Muscle of back (tissue), 3 donors: ENCODE measurements at regions not wholly inside any gene's neighbourhood (a gene's known extent, or its start where the extent isn't known, plus 50 kb on each side); places are given as distances from the start of the nearest gene placed in this dataset.
"Not testable (repeated sequence)": the region's sequence is repeated elsewhere in the genome, so short reads cannot be mapped to it uniquely, and the experiment has no call there.

Source experiments
- DNase-seq, 3 donors: peaks; one replicate each; pipeline versions ENCODE4 v3.0.0 to v3.0.0-alpha.2; 2013

DNA sequence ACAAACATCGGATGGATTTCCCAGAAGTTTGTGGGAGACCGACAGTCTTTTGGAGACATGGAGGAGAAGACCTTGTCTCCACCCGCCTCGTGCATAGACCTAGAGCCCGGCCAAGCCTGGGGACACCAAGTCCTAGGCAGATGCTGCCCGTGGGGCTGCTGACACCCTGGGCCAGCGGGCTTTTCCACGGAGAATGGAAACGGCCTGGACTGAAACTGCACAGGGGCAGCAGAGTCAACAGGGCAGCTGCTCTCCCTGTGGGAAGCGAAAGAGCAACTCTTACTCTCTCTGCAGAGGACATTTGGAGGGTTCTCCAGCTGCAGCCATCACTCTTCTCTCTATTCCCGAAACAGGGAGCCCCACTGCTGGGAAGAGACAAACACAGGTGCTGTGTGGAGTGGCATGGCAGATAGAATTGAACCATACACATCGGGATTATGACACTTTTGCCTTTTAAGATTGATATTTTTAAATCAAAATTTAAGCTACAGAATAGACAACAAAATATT lies 401.2 kb downstream of the THBS2 start:
- peak in 1 of 3 donors; percentile 28 for DNase-seq

DNA sequence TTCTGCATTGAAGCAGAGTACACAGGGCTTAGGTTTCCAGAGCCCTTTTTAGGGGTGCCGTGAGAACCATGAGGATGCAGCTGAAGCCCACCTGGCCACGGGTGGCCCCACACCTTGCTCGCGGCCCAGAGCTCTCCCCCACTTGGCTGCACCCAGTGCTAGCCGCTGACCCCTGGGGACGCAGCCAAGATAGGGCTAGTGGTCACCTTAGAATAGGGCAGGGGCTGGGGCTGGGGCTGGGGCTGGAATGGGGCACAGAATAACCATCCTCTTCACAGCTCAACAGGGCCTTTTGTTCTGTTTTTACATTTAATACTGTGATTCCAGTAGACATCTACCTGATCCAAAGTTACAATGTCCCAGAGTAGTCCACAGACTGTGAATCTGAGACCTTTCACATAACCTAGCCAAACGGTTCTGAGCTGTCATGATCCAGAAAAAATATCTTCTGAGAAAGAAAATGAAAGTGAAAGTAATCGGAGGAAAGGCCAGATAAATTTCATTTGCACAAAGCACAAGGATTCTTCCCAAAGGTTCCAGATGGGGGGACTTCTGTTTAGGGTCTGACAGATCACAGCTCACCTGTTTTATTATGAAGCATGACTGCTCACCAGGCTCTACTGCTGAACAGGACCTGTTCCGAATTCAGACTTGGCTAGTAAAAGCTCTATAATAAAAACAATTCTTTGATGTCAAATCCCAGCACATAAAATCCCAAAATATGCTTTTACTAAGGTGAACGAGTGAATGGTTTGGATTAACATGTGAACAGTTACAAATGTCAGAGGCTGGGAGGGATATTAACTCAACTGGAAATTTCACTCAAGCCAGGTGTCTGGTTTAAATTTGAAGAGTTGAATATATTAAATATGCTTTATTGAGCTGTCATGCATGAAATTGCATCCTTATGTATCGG lies 401.9 kb downstream of the THBS2 start:
- peak; percentile 30 to 63 (median 35) for DNase-seq

DNA sequence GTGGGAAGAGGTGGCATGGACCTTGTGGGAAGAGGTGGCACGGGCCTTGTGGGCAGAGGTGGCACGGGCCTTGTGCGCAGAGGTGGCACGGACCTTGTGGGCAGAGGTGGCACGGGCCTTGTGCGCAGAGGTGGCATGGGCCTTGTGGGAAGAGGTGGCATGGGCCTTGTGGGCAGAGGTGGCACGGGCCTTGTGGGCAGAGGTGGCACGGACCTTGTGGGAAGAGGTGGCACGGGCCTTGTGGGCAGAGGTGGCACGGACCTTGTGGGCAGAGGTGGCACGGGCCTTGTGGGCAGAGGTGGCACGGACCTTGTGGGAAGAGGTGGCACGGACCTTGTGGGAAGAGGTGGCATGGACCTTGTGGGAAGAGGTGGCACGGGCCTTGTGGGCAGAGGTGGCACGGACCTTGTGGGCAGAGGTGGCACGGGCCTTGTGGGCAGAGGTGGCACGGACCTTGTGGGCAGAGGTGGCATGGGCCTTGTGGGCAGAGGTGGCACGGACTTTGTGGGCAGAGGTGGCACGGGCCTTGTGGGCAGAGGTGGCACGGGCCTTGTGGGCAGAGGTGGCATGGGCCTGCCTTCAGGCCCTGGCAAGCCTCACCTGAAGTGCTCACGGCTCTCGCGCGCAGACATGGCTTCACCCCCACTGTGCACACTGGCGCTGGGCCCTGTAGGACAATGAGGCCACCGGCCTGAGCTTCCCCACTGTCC lies 403.5 kb downstream of the THBS2 start:
- DNase-seq, result not testable (repeated sequence)

GRCh38 chr6:168849459-168849858 lies 404.2 kb downstream of the THBS2 start:
- no peak for DNase-seq

DNA sequence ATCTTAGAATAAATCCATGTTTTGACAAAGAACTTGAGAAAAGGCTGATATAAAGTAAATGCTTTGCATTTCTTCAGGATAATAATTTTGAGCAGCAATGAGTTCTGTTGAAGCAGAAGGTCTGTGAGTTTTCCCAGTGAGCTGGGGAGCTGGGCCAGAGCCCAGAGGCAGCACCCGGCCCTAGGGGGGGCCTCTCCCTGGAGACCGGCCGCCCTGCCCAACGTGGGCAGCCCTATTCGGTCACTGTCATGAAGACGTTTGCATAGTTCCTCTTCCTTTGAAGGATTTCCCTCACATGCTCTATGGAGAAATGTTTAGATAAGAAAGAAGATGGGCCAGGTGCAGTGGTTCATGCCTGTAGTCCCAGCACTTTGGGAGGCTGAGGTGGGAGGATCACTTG lies 404.8 kb downstream of the THBS2 start:
- DNase-seq, result no peak

GRCh38 chr6:168844821-168845609 lies 404.0 kb downstream of the SMOC2 start:
- no peak for DNase-seq

- not testable (repeated sequence) for DNase-seq
These were observed 401.7 kb downstream of the SMOC2 start for GRCh38 chr6:168842632-168843212.

DNA sequence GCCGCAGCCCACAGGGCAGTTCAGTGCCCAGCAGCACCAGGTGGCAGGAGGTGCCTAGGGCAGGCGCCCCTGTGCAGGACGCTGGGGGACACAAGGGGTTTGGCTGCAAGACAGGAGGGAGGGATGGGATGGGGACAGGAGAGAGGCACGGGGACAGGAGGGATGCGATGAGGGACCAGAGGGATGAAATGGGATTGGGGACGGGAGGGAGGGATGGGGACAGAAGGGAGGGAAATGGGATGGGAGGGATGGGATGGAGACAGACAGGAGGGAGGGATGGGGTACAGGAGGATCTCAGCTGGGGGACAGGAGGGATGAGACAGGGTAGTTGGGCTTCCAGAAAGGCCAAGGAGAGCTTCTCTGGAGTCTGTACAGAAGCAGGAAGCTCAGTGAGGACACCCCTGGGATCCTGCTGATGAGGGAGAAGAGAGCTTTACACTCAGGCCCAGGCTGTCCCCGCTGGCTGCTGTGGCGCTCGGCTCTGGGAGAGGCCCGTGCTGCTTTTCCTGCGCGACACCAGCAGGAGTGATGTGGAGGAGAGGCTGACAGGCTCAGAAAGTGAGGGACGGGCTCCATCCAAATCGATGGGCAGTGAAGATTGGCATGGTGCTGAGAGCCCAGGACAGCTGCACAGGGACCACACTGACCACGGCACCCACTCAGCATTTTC lies 400.8 kb downstream of the SMOC2 start:
- no peak for DNase-seq

DNA sequence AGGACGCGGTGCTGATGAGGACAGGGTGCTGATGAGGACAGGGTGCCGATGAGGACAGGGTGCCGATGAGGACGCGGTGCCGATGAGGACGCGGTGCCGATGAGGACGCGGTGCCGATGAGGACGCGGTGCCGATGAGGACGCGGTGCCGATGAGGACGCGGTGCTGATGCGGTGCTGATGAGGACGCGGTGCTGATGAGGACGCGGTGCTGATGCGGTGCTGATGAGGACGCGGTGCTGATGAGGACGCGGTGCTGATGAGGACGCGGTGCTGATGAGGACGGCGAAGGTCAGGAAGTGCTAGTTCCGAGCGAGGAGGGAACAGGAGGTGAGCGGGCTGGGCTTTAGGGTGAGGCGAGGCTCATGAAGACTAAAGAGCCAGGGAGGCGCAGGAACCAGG lies 399.9 kb downstream of the SMOC2 start:
- not testable (repeated sequence) for DNase-seq

DNA sequence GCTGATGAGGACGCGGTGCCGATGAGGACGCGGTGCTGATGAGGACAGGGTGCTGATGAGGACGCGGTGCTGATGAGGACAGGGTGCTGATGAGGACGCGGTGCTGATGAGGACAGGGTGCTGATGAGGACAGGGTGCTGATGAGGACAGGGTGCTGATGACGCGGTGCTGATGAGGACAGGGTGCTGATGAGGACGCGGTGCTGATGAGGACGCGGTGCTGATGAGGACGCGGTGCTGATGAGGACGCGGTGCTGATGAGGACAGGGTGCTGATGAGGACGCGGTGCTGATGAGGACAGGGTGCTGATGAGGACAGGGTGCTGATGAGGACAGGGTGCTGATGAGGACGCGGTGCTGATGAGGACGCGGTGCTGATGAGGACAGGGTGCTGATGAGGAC lies 399.3 kb downstream of the SMOC2 start:
- not testable (repeated sequence) for DNase-seq

GRCh38 chr6:168838037-168838399 lies 397.0 kb downstream of the SMOC2 start:
- no peak for DNase-seq

GRCh38 chr6:168837254-168838036 lies 396.5 kb downstream of the SMOC2 start:
- DNase-seq, result no peak

DNA sequence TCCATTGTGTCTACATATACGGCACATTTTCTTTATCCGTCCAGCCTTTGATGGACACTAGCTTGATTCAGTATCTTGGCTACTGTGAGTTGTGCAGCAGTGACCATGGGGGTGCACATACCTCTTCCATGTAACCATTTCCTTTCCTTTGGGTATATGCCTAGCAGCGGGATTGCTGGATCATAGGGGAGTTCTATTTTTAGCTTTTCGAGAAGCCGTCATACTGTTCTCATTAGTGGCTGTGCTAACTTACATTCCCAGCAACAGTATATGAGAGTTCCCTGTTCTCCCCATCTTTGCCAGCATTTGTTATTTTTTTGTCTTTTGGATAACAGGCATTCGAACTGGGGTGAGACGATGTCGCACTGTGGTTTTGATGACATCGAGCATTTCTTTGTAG lies 395.0 kb downstream of the SMOC2 start:
- DNase-seq, result no peak

DNA sequence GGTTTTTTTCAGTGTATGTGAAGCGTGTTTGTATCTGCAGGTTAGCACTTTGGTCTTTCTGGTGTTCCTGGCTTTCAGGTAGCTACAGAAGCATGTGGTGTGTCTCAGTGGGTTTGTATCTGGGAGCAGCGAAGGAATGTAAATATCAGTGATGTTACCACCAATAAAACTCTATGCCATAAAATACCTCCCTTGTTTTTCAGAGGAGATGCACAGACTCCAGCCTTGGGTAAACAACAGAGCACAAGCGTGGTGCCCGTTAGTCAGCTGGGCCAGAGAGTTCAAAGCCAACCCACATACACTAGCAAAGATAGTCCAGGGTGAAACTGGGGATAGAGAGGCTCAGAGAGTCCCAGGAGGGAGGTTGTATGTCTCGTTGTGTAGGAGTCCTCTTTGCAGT lies 393.8 kb downstream of the SMOC2 start:
- DNase-seq, result no peak

- no peak for DNase-seq
These were observed 393.1 kb downstream of the SMOC2 start for GRCh38 chr6:168834042-168834587.

DNA sequence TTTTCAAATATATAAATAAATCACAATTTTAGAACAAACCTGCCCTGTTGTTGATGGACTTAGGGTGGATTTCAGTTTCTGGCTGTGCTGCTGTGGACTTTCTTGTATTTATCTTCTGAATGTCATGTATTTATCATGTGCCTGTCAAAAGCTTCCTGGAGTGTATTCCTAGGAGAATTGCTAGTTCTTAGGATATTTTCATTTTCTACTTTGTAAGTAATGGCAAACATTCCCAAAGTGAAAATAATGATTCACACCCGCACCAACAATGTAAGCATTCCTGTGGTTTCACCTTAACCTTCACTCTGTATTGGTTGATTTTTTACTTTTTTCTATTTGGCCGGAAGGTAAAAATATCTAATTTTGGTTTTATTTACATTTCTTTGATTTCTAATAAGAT lies 387.8 kb downstream of the SMOC2 start:
- no peak for DNase-seq

DNA sequence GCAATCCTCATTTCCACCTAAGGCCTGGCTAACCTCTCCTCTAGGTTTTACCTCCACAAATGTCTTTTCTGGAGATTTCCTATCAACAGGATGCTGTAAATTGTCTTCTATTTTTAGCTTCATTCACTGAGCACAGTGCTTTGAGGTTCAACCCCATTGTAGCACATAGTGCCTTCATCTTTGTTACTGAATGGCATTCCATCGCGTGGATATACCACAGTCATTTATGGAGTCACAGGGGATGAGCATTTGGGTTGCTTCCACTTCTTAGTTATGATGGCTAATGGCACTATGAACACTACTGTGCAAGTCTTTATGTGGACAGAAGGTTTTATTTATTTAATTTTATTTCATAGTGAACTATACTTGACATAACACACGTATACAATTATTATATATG lies 387.1 kb downstream of the SMOC2 start:
- no peak for DNase-seq

- DNase-seq, result no peak
These were observed 386.5 kb downstream of the SMOC2 start for GRCh38 chr6:168827586-168827871.

- DNase-seq, result peak in 1 of 3 donors; percentile 56
These were observed 386.0 kb downstream of the SMOC2 start for GRCh38 chr6:168826726-168827585.
